GM19395 (cell line): ENCODE measurements at regions not wholly inside any gene's neighbourhood (a gene's known extent, or its start where the extent isn't known, plus 50 kb on each side); places are given as distances from the start of the nearest gene placed in this dataset.
"Not testable (repeated sequence)": the region's sequence is repeated elsewhere in the genome, so short reads cannot be mapped to it uniquely, and the experiment has no call there.

Experiments
- ATAC-seq: cut with Tn5 transposase; IDR thresholded peaks from one replicate; pipeline ENCODE4 v1.9.1; 2021; ENCODE audit warnings: mild to moderate bottlenecking, moderate library complexity; ENCODE audit not compliant: unreplicated experiment

DNA sequence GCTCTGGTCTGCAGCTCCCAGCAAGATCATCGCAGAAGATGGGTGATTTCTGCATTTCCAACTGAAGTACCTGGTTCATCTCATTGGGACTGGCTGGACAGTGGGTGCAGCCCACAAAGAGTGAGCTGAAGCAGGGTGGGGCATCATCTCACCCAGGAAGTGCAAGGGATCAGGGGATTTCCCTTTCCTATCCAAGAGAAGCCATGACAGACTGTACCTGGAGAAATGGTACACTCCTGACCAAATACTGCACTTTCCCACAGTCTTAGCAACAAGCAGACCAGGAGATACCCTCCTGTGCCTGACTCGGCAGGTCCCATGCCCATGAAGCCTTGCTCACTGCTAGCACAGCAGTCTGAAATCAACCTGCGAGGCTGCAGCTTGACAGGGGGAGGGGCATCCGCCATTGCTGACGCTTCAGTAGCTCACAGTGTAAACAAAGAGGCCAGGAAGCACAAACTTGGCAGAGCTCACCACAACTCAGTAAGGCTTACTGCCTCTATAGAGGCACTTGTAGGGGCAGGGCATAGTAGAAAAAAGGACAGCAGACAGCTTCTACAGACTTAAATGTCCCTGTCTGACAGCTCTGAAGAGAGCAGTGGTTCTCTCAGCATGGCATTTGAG lies 60.5 kb downstream of the AREG start:
- ATAC-seq, result not testable (repeated sequence)

DNA sequence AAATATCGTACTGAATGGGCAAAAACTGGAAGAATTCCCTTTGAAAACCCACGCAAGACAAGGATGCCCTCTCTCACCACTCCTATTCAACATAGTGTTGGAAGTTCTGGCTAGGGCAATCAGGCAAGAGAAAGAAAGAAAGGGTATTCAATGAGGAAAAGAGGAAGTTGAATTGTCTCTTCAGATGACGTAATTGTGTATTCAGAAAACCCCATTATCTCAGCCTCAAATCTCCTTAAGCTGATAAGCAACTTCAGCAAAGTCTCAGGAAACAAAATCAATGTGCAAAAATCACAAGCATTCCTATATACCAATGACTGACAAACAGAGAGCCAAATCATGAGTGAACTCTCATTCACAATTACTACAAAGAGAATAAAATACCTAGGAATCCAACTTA lies 64.4 kb downstream of the AREG start:
- ATAC-seq, result not testable (repeated sequence)

DNA sequence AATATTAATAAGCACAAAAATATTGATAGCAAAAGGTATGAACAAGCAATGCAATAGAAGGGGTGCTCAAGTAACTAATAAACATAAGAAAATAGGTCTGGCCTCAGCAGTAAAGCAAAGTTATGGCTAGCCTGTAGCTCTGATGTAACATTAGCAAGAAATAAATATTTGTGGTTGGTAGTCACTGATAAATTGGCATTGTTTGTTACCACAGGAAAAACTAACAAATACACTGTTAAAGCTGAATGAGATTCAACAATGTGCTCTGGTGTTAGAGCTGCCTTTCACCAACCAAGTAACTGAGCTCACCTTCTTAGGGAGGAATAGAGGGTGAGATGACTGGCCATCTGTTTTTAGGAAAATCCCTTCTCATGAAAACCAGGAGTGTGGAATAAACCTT lies 71.4 kb downstream of the AREG start:
- no peak for ATAC-seq

DNA sequence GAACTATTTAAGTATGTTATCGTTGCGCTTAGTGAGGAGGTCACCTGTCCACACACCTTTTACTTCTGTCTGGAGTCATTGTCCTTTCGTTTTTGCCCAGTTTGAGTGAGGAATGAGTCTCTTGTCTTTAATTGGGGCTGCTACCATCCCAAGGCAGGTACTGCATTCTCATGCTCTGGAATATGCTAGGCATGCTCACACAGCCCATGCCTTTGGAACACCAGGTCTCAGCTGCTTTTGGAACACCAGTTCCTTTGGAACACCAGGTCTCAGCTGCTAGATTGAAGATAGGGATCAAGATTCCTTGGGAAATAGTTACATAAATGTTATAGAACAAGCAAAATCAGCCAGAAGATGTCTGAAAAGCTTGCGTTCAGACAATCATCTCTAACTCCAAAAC lies 73.1 kb downstream of the AREG start:
- no peak for ATAC-seq

- no peak for ATAC-seq
Observed at GRCh38 chr4:74522251-74522991, 77.5 kb downstream of the AREG start.

DNA sequence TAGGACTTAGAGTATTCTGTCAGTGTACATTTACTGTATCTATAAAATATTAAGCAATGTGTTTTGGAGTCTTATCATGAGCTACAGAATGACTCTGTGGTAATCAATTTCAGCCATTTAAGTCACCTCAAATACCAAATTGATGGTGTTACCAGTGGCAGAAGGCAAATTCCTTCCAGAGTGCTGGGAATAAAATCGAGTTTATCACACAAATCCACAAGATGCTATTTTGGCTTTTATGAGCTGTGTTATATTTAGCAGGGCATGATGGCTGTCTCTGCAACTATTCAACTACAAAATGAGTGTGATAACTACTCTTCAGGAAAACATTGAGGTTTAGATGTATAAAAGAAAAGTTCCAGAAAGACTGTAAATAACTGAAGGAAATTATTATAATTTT lies 78.2 kb downstream of the AREG start:
- ATAC-seq, result no peak

- ATAC-seq, result no peak
Observed at GRCh38 chr4:74524985-74525384, 80.0 kb downstream of the AREG start.

DNA sequence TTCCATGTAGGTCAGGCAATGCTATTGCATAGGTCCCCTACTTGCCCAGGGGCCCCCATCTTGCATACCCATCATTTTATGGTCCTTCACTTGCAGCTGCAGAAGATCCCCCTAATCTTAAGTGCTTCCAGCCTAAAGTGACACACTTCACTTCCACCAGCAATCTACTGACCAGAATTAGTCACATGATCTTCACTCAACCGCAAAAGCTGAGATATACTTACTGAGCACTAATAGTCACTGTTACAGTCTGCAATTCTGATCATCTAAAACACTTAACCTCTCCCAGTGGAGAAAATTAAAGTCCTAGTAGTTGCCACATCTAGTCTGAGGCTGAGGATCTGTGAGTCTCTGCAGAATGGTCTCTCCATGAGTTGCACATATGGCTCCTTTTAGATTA lies 82.1 kb downstream of the AREG start:
- ATAC-seq, result no peak

- ATAC-seq, result no peak
Observed at GRCh38 chr4:74528178-74528577, 83.2 kb downstream of the AREG start.

DNA sequence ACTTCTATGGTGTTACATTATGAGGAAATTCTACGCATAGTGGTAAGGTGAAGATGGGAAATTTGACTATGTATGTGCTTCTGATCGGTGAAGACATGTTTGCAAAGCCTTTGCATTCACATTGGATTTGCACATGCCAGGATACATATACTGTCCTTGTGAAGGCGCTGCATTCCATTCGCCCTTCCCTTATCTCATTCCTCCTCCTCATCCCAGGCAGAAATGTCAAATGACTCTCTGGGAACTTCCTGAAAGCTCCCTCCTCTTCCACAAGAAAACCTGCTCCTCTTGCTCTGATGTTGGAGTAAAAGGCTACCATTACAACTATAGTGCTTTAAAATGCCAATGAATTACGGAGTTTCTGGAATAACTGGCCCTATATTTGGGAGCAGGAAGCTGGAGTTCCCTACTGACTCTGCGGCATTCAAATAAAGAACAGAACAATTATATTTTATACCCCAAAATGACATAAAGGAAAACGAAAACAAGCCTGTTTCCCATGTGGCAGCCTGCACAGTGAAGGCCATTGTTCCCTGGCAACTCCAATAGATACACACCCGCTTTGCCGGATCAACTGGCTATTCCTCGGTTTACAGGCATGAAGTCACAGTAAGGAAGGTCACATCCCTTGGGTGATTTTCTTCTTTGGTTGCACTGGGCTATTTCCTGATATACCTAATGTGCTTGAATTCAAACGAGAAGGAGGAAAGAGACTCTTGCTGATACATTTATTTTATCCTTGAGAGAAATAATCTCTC lies 84.5 kb downstream of the AREG start:
- no peak for ATAC-seq

- ATAC-seq, result peak; percentile 87
Observed at GRCh38 chr4:74531963-74532794, 87.2 kb downstream of the AREG start.

DNA sequence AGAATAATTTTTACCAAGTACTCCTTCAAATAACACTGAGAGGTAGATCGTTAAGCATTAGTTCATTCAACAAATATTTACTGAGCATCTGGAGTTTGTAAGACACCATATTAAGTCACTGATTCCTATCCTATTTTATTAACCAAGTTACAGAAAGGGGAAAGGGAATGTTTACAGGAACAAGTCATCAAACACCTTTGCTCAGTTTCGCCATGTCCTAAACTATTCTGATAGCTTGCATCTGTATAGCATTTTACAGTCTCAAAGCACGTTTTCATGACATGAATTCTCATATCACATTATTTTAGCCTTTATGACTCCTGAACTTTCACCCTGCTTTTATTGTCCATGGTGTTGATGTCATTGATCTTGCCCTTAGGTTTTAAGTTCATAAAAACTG lies 89.2 kb downstream of the AREG start:
- ATAC-seq, result no peak

- no peak for ATAC-seq
Observed at GRCh38 chr4:74534936-74535335, 90.0 kb downstream of the AREG start.

DNA sequence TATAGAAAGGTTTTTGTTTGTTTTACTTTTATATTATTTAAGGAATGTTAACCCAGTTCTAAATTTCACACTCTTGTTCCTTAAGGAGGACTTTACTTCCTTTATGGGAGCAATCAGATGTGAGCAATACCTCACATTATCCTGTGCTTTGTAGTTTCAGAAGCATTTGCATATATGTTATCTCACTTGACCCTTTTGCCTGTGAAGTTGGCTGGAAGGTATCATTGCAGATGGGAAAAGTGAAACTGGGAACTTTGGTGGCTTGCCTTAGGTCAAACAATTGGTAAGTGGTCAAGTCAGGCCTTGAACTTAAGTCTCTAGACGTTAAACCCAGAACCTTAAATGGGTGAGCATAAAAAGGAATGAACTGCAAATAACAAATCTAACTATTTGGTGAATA lies 90.6 kb downstream of the AREG start:
- ATAC-seq, result no peak

DNA sequence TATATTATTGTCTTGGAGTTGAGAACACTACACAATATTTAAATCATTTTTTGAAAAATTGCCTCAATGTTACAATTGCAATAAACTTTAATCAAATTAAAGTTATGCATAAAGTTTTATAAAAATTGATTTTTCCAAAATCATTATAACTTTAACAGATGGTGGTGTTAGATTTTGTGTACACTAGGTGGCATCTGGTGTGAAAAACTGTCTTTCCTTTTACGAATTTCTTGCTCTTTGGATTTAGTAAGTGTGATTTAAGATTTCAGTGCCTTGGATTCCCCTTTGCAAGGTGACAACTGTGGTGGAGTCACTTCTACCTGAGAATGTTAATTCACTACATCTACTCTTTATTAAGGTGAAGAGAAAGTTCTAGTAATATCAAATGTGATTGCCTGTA lies 91.6 kb downstream of the AREG start:
- ATAC-seq, result no peak

- ATAC-seq, result no peak
Observed at GRCh38 chr4:74537459-74537858, 92.5 kb downstream of the AREG start.

DNA sequence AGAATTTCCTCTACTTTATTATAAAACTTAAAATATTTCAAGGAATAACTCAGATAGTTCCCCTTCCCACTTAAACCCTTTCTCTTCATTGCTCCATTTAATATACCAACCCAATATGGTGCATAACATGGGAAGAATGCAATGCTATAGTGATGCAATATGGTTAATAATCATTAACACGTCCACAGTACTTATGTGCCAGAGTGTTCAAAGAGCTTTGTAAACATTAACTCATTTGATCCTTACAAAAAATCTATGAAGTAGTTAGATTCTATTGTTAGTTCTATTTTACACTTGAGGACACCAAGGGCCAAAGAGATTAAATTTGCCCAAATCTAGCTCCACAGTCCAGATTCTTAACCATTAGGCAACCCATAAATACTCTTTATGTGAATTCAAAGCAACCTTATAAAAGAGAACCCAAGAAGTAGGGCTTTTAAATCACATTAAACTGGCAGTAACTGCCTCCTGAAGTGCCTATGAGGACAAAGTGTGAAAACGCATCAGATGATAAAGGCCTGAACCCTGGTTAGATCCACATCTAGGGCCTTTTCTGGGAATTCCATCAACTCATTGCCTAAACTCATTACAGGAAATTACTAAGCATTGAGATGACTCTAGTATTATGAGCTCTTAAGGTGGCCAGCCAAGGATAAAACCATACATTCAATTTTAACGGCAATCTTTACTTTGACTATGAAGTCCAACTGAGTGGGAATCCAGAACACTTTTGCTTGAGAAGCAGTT lies 94.3 kb downstream of the AREG start:
- ATAC-seq, result peak; percentile 57

- no peak for ATAC-seq
Observed at GRCh38 chr4:74540193-74540592, 95.3 kb downstream of the AREG start.

DNA sequence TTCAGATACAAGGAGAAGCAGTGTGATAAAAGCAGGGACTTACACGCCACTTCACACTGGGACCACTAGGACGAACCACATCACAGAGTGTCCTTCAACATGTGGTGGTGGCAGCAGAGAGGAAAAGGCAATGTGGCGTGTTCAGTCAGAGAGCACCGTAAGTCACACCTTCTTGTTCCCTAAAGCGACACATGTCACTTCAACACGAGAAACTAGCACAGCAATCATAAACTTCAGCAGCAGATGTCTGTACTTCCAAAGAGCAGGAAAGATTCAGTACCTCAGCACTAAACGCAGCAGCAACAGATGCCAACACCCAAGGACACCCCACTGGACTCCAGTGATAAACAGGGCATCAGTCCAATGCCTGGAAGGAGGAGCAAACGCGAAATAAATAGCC lies 96.7 kb downstream of the AREG start:
- no peak for ATAC-seq

DNA sequence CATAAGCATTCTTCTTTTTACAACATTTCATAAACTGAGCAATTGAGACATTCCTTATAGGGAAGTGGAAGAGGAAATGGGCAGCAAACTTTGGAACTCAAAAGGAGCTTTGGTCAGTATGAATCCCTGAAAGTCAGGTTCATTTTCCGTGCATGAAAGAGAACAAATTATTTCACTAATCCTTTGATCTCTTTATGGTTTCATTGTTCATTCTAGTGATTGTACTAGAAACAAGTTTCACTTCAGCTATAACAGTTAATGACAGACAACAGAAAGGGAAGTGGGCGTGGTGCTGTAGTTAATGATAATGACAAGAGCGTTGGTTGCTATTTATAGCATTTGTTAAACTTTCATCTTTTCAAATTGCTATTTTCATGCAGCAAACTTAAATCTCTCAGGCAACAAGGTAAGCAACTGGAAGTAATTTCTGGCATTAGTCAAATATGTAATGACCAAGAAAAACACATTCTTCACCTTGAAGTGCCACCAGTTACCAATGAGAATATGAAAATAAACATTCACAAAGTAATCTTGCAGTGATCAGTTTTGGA lies 98.4 kb downstream of the AREG start:
- ATAC-seq, result peak; percentile 94
